DND-41 (cell line): ENCODE measurements at regions not wholly inside any gene's neighbourhood (a gene's known extent, or its start where the extent isn't known, plus 50 kb on each side); places are given as distances from the start of the nearest gene placed in this dataset.

ENCODE experiments used
- CTCF ChIP-seq: IDR thresholded peaks from 2 replicates; pipeline ENCODE4 v1.5.1; 2012; ENCODE audit warnings: borderline replicate concordance, low read length, moderate library complexity, mild to moderate bottlenecking; ENCODE audit not compliant: poor library complexity, severe bottlenecking; ENCODE audit errors: extremely low read depth
- EZH2 ChIP-seq: IDR thresholded peaks from 3 replicates; pipeline ENCODE4 v1.6.1; 2012; ENCODE audit warnings: borderline replicate concordance, low read depth, mild to moderate bottlenecking, moderate library complexity, low read length, inconsistent platforms; ENCODE audit not compliant: severe bottlenecking

- TF ChIP-seq CTCF (no peak), EZH2 (no peak)
Measured at GRCh38 chr6:4637691-4638433, 138.3 kb upstream of the CDYL start.
